CD14-positive monocyte (primary cell): ENCODE measurements at regions not wholly inside any gene's neighbourhood (a gene's known extent, or its start where the extent isn't known, plus 50 kb on each side); places are given as distances from the start of the nearest gene placed in this dataset.

Experiments used
- DNase-seq, 3 donors: peaks; one replicate each; pipeline ENCODE4 v3.0.0-alpha.2; 2011 to 2022
- H2AFZ ChIP-seq: 2 replicates; pipeline ENCODE4 v1.6.0; 2012; ENCODE audit warnings: mild to moderate bottlenecking, low read depth, low read length, inconsistent platforms; ENCODE audit not compliant: insufficient read depth, poor library complexity, severe bottlenecking
- H3K27ac ChIP-seq, 2 donors: 1 replicate in 1 of 2; 2 replicates in 1 of 2; pipeline ENCODE4 v1.5.1; 2012 to 2013; ENCODE audit warnings: low read length in 2 of 2, control low read depth in 1 of 2, inconsistent platforms in 1 of 2, low read depth in 1 of 2, mild to moderate bottlenecking in 1 of 2
- H3K27me3 ChIP-seq, 2 donors: one replicate each; pipeline versions ENCODE4 v1.6.0 to v1.6.1; 2011 to 2013; ENCODE audit warnings: low read length in 2 of 2; ENCODE audit not compliant: control insufficient read depth in 2 of 2, insufficient read depth in 2 of 2
- H3K36me3 ChIP-seq, 2 donors: replicated peaks in 1 of 2; 1 replicate in 1 of 2; 2 replicates in 1 of 2; pipeline versions ENCODE4 v1.5.1 to v1.6.1; 2012 to 2013; ENCODE audit warnings: low read length in 2 of 2, control low read depth in 1 of 2, inconsistent platforms in 1 of 2, mild to moderate bottlenecking in 1 of 2; ENCODE audit not compliant: insufficient read depth in 2 of 2, control insufficient read depth in 1 of 2
- H3K4me1 ChIP-seq, 2 donors: 1 replicate in 1 of 2; 2 replicates in 1 of 2; pipeline versions ENCODE4 v1.5.1 to v1.6.1; 2012 to 2013; ENCODE audit warnings: low read length in 2 of 2, control low read depth in 1 of 2, inconsistent platforms in 1 of 2, mild to moderate bottlenecking in 1 of 2, moderate library complexity in 1 of 2; ENCODE audit not compliant: insufficient read depth in 2 of 2, control insufficient read depth in 1 of 2
- H3K4me2 ChIP-seq: replicated peaks from 2 replicates; pipeline ENCODE3; 2012; ENCODE audit warnings: low read length, moderate library complexity, mild to moderate bottlenecking; ENCODE audit not compliant: poor library complexity, severe bottlenecking; ENCODE audit errors: extremely low read depth
- H3K4me3 ChIP-seq, 3 experiments: fragments of 200-600 bp in 1 of 3; sonication (generic) in 1 of 3; replicated peaks in 1 of 3; 1 replicate in 2 of 3; 2 replicates in 1 of 3; pipeline ENCODE4 v1.5.1; 2011 to 2013; ENCODE audit warnings: low read length in 3 of 3, mild to moderate bottlenecking in 3 of 3, control low read depth in 2 of 3, low read depth in 2 of 3, inconsistent platforms in 1 of 3, moderate library complexity in 1 of 3
- H3K79me2 ChIP-seq: 2 replicates; pipeline ENCODE4 v1.6.0; 2012; ENCODE audit warnings: mild to moderate bottlenecking, control low read depth, inconsistent platforms, low read length, moderate library complexity; ENCODE audit not compliant: insufficient read depth
- H3K9ac ChIP-seq: 2 replicates; pipeline ENCODE4 v1.6.0; 2017; ENCODE audit warnings: low read length, mild to moderate bottlenecking; ENCODE audit not compliant: insufficient read depth, poor library complexity, severe bottlenecking
- H3K9me3 ChIP-seq, 2 donors: replicated peaks in 1 of 2; 1 replicate in 1 of 2; 2 replicates in 1 of 2; pipeline versions ENCODE4 v1.5.1 to v1.6.1; 2012 to 2013; ENCODE audit warnings: low read length in 2 of 2, control low read depth in 1 of 2; ENCODE audit not compliant: control insufficient read depth in 1 of 2, insufficient read depth in 1 of 2
- H4K20me1 ChIP-seq: 2 replicates; pipeline ENCODE4 v1.6.0; 2012; ENCODE audit warnings: mild to moderate bottlenecking, low read length, control low read depth, moderate library complexity; ENCODE audit not compliant: insufficient read depth
- H3K27ac Mint-ChIP-seq, 7 donors: one replicate each; pipeline ENCODE4 v1.8.0; 2020; ENCODE audit warnings: mild to moderate bottlenecking in 7 of 7, mixed read lengths in 7 of 7, moderate library complexity in 6 of 7, inconsistent platforms in 2 of 7
- H3K27me3 Mint-ChIP-seq, 3 donors: one replicate each; pipeline ENCODE4 v1.8.0; 2021 to 2022; ENCODE audit warnings: low read depth in 3 of 3, mild to moderate bottlenecking in 3 of 3, mixed read lengths in 3 of 3, moderate library complexity in 3 of 3, inconsistent platforms in 1 of 3
- H3K36me3 Mint-ChIP-seq, 2 donors: one replicate each; pipeline ENCODE4 v1.8.0; 2020; ENCODE audit warnings: mixed read lengths in 2 of 2, inconsistent platforms in 1 of 2, mild to moderate bottlenecking in 1 of 2
- H3K4me1 Mint-ChIP-seq: one replicate; pipeline ENCODE4 v1.8.0; 2020; ENCODE audit warnings: mild to moderate bottlenecking, mixed read lengths
- H3K4me3 Mint-ChIP-seq, 2 donors: one replicate each; pipeline ENCODE4 v1.8.0; 2020; ENCODE audit warnings: mild to moderate bottlenecking in 2 of 2, mixed read lengths in 2 of 2, moderate library complexity in 1 of 2
- H3K9me3 Mint-ChIP-seq, 7 donors: one replicate each; pipeline ENCODE4 v1.8.0; 2020 to 2022; ENCODE audit warnings: mixed read lengths in 7 of 7, mild to moderate bottlenecking in 6 of 7, moderate library complexity in 6 of 7, inconsistent platforms in 2 of 7
- CTCF ChIP-seq: fragments of 200-600 bp; IDR thresholded peaks from one replicate; pipeline ENCODE4 v1.8.0; 2022; ENCODE audit warnings: antibody characterized with exemption, mild to moderate bottlenecking
- WGBS: methylation state at CpG from one replicate; pipeline ENCODE4 v1.1.5; 2013; ENCODE audit warnings: missing lambda C conversion rate; ENCODE audit not compliant: insufficient coverage; 5-methylcytosine and 5-hydroxymethylcytosine counted together
- intact Hi-C, 2 donors: fragments of 100-400 bp; cut with micrococcal nuclease; formaldehyde crosslinking; loops; one replicate each; pipeline versions ENCODE4 v1.15.0 to v1.15.1; 2023

GRCh38 chr11:29657709-29658108, 359.1 kb downstream of the KCNA4 start:
- Histone ChIP-seq H3K27me3 (no peaks in the 10 kb centered on the region), H3K27ac (no peak overlapping the region), H3K9ac (no peak overlapping the region), H3K4me2 (no peak overlapping the region), H3K4me1 (no peaks in the 10 kb centered on the region), H4K20me1 (no peaks in the 10 kb centered on the region), H3K36me3 (no peaks in the 10 kb centered on the region), H3K9me3 (peaks cover 3 to 4% of the 10 kb centered on the region in 2 donors), H3K79me2 (no peaks in the 10 kb centered on the region), H3K4me3 (no peak overlapping the region), H2AFZ (no peak overlapping the region)
- H3K36me3 Mint-ChIP-seq = no peaks in the 10 kb centered on the region
- intact Hi-C loops = no loop called here
- no peak for DNase-seq
- H3K4me3 Mint-ChIP-seq = no peak overlapping the region
- no peaks in the 10 kb centered on the region for H3K27me3 Mint-ChIP-seq
- 100% methylated on average over 1 of the region's 2 CpGs for WGBS
- no peak overlapping the region for H3K27ac Mint-ChIP-seq
- peaks cover 0 to 10% (median 5%) of the 10 kb centered on the region in 7 donors for H3K9me3 Mint-ChIP-seq
- no peak for TF ChIP-seq CTCF
- H3K4me1 Mint-ChIP-seq = no peaks in the 10 kb centered on the region

- Histone ChIP-seq H3K79me2 (no peaks in the 10 kb centered on the region), H3K27me3 (no peaks in the 10 kb centered on the region), H3K9ac (no peak overlapping the region), H3K4me2 (no peak overlapping the region), H3K36me3 (no peaks in the 10 kb centered on the region), H2AFZ (no peak overlapping the region), H3K9me3 (peaks cover 3 to 4% of the 10 kb centered on the region in 2 donors), H3K4me1 (no peaks in the 10 kb centered on the region), H3K27ac (no peak overlapping the region), H3K4me3 (no peak overlapping the region), H4K20me1 (no peaks in the 10 kb centered on the region)
- Mint-ChIP-seq H3K36me3 (no peaks in the 10 kb centered on the region), H3K27me3 (no peaks in the 10 kb centered on the region), H3K4me3 (no peak overlapping the region), H3K4me1 (no peaks in the 10 kb centered on the region), H3K9me3 (peaks cover 0 to 10% (median 5%) of the 10 kb centered on the region in 7 donors), H3K27ac (no peak overlapping the region)
- DNase-seq = no peak
- 85% methylated on average over 3 of the region's 3 CpGs for WGBS
- no peak for TF ChIP-seq CTCF
- intact Hi-C loops = no loop called here
Measured at GRCh38 chr11:29656597-29656996, 360.2 kb downstream of the KCNA4 start.
